PC-9 (cell line): ENCODE measurements at regions not wholly inside any gene's neighbourhood (a gene's known extent, or its start where the extent isn't known, plus 50 kb on each side); places are given as distances from the start of the nearest gene placed in this dataset.

Experiments used
- BruUV-seq: library from RNA; stranded (reverse); fragments of 400-500 nt; replicated peaks from 2 replicates; lab custom pipeline; 2021; lab: Mats Ljungman, UMichigan
- CTCF ChIA-PET: fragments of 300-600 bp; sonication (Branson Sonifier 250); formaldehyde crosslinking; loops from one replicate; lab custom pipeline; 2022; ENCODE audit warnings: antibody characterized with exemption; lab: Charles Lee
- POLR2A ChIA-PET: fragments of 300-600 bp; sonication (Branson Sonifier 250); formaldehyde crosslinking; loops from one replicate; lab custom pipeline; 2022; ENCODE audit warnings: antibody characterized with exemption; ENCODE audit not compliant: unreplicated experiment; lab: Charles Lee
- DNase-seq, 2 experiments: peaks; one replicate each; pipeline versions ENCODE4 v3.0.0 to v3.0.0-alpha.2; 2015 to 2022; ENCODE audit warnings: mixed read lengths in 1 of 2
- H2AFZ ChIP-seq: fragments of 200-600 bp; sonication (generic); 2 replicates; pipeline ENCODE4 v1.8.1; 2017; ENCODE audit warnings: antibody characterized with exemption
- H3F3A ChIP-seq: fragments of 200-600 bp; sonication (generic); 2 replicates; pipeline ENCODE4 v1.8.1; 2017; ENCODE audit warnings: antibody characterized with exemption, mild to moderate bottlenecking, low read depth; ENCODE audit not compliant: insufficient read depth
- H3K27ac ChIP-seq: fragments of 200-600 bp; sonication (generic); 2 replicates; pipeline ENCODE4 v1.6.1; 2016; ENCODE audit warnings: mixed run types
- H3K27me3 ChIP-seq: fragments of 200-600 bp; sonication (generic); 2 replicates; pipeline ENCODE4 v1.6.1; 2016; ENCODE audit warnings: low read depth, mixed run types; ENCODE audit not compliant: insufficient read depth
- H3K36me3 ChIP-seq: fragments of 200-600 bp; sonication (generic); 2 replicates; pipeline ENCODE4 v1.6.1; 2016; ENCODE audit warnings: low read depth, mixed run types
- H3K4me1 ChIP-seq: fragments of 200-600 bp; sonication (generic); replicated peaks from 2 replicates; pipeline ENCODE4 v1.6.1; 2016; ENCODE audit warnings: mixed run types; ENCODE audit not compliant: insufficient read depth
- H3K4me2 ChIP-seq: fragments of 200-600 bp; sonication (generic); 2 replicates; pipeline ENCODE4 v1.6.1; 2017; ENCODE audit warnings: mixed run types
- H3K4me3 ChIP-seq: fragments of 200-600 bp; sonication (generic); 2 replicates; pipeline ENCODE4 v1.6.1; 2016; ENCODE audit warnings: mixed run types
- H3K79me2 ChIP-seq: fragments of 200-600 bp; sonication (generic); 2 replicates; pipeline ENCODE4 v1.6.1; 2017; ENCODE audit warnings: low read depth, mixed run types
- H3K9me2 ChIP-seq: fragments of 200-600 bp; sonication (generic); 2 replicates; pipeline ENCODE4 v1.8.1; 2017; ENCODE audit warnings: mild to moderate bottlenecking; ENCODE audit not compliant: insufficient read depth
- H3K9me3 ChIP-seq: fragments of 200-600 bp; sonication (generic); 2 replicates; pipeline ENCODE4 v1.8.1; 2016; ENCODE audit warnings: low read depth; ENCODE audit not compliant: insufficient read depth
- H4K20me1 ChIP-seq: fragments of 200-600 bp; sonication (generic); 2 replicates; pipeline ENCODE4 v1.8.1; 2017; ENCODE audit not compliant: insufficient read depth
- EZH2 ChIP-seq: fragments of 200-600 bp; sonication (generic); IDR thresholded peaks from 2 replicates; pipeline ENCODE4 v1.8.0; 2017; ENCODE audit warnings: antibody characterized with exemption, low read depth
- intact Hi-C: fragments of 100-400 bp; cut with micrococcal nuclease; formaldehyde crosslinking; loops from one replicate; pipeline ENCODE4 v1.10.0; 2022; ENCODE audit not compliant: unreplicated experiment
- TF ChIP-seq, protein P1 (sequence below): fragments of 200-600 bp; sonication (generic); conservative IDR thresholded peaks from 2 replicates; pipeline ENCODE4 v1.6.1; 2017; ENCODE audit warnings: mixed run types, antibody characterized with exemption, mild to moderate bottlenecking, moderate library complexity

DNA sequence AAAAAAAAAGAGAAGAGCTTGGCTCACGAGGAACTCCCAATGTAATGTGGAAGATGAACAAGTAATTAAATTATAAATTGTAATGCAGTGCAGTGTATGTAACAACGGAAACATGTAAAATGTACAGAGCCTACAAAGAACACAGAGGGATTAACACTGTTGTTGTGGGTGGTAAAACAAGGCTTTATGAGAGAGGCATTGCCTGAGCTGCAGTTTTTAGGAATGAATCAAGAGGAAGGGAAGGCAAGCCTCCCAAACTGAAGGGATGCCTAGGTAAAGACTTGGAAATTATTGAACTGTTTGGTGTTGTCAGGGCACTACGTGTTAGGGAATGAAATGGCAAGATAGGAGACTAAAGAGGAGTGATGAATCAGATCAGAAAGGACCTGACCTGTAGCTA lies 213.7 kb downstream of the HTR7 start:
- TF ChIP-seq EZH2: no peak
- TF ChIP-seq, protein P1, sequence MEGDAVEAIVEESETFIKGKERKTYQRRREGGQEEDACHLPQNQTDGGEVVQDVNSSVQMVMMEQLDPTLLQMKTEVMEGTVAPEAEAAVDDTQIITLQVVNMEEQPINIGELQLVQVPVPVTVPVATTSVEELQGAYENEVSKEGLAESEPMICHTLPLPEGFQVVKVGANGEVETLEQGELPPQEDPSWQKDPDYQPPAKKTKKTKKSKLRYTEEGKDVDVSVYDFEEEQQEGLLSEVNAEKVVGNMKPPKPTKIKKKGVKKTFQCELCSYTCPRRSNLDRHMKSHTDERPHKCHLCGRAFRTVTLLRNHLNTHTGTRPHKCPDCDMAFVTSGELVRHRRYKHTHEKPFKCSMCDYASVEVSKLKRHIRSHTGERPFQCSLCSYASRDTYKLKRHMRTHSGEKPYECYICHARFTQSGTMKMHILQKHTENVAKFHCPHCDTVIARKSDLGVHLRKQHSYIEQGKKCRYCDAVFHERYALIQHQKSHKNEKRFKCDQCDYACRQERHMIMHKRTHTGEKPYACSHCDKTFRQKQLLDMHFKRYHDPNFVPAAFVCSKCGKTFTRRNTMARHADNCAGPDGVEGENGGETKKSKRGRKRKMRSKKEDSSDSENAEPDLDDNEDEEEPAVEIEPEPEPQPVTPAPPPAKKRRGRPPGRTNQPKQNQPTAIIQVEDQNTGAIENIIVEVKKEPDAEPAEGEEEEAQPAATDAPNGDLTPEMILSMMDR: no peak
- ChIA-PET CTCF (no interaction called here), POLR2A (interaction anchor here (0.6 kb wide), 1 partner anchor 107 kb away, joined by 6 read pairs; no protein-coding TSS in a partner anchor)
- DNase-seq: no peak
- Histone ChIP-seq H3K4me2 (no peak overlapping the region), H3K36me3 (no peaks in the 10 kb centered on the region), H3K27ac (no peak overlapping the region), H3K4me3 (no peak overlapping the region), H3K4me1 (no peaks in the 10 kb centered on the region), H3K9me2 (no peaks in the 10 kb centered on the region; the same call in 1 of the 2 replicates), H2AFZ (no peak overlapping the region), H3K79me2 (no peaks in the 10 kb centered on the region), H4K20me1 (no peaks in the 10 kb centered on the region), H3F3A (no peaks in the 10 kb centered on the region), H3K27me3 (no peaks in the 10 kb centered on the region), H3K9me3 (no peaks in the 10 kb centered on the region)
- intact Hi-C loops: no loop called here
- no TSS peak for BruUV-seq

DNA sequence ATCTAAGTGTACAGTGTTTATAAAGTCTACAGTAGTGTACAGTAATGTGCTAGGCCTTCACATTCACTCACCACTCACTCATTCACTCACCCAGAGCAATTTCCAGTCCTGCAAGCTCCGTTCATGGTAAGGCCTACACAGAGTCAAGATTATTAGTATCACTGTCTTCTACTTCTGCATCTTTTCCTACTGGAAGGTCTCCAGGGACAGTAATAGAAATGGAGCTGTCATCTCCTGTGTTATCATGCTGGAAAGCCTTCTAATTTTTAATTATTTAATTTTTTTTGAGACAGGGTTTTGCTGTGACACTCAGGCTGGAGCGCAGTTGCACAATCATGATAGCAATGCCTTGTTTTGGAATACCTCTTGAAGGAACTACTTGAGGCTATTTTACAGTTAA lies 207.0 kb downstream of the HTR7 start:
- Histone ChIP-seq H3K27me3 (no peaks in the 10 kb centered on the region), H3K36me3 (no peaks in the 10 kb centered on the region), H3K4me2 (no peak overlapping the region), H4K20me1 (no peaks in the 10 kb centered on the region), H3K9me3 (no peaks in the 10 kb centered on the region), H3K27ac (no peak overlapping the region), H3K4me1 (no peaks in the 10 kb centered on the region), H3K79me2 (no peaks in the 10 kb centered on the region), H3K9me2 (no peaks in the 10 kb centered on the region), H2AFZ (no peak overlapping the region), H3K4me3 (no peak overlapping the region), H3F3A (no peaks in the 10 kb centered on the region)
- POLR2A ChIA-PET: interaction anchor here (0.7 kb wide), 2 partner anchors 33 to 1621 kb away, joined by 3 to 6 read pairs; no protein-coding TSS in a partner anchor
- intact Hi-C loops: no loop called here
- DNase-seq: no peak
- no peak for TF ChIP-seq EZH2
- TF ChIP-seq, protein P1: no peak
- no TSS peak for BruUV-seq
- CTCF ChIA-PET: no interaction called here

DNA sequence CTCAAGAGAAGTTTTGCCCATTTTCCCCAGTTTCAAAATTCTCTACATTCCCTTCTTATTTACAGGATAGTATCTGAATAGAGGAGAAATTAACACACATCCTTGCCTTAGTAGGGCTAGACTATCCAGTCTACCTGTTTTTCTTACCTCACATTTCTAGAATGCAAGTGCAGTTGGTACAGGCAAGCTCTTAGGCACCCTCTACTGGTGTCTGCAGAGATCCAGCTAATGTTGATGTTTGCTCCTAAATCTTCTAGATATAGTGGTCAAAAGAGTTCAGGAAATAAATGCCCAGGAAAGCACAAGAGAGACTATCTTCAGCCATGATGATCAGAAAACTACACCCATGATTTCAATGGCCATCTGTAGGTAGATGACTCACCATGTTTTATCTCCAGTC lies 205.3 kb downstream of the HTR7 start:
- Histone ChIP-seq H2AFZ (no peak overlapping the region), H4K20me1 (no peaks in the 10 kb centered on the region), H3K27me3 (no peaks in the 10 kb centered on the region), H3K4me1 (no peaks in the 10 kb centered on the region), H3K9me2 (no peaks in the 10 kb centered on the region), H3K79me2 (no peaks in the 10 kb centered on the region), H3K4me3 (no peak overlapping the region), H3K27ac (no peak overlapping the region), H3K9me3 (no peaks in the 10 kb centered on the region), H3K4me2 (no peak overlapping the region), H3F3A (no peaks in the 10 kb centered on the region), H3K36me3 (no peaks in the 10 kb centered on the region)
- POLR2A ChIA-PET: no interaction called here
- CTCF ChIA-PET: interaction anchor here (0.7 kb wide), 1 partner anchor 127 kb away, joined by 4 read pairs; no protein-coding TSS in a partner anchor
- no TSS peak for BruUV-seq
- no peak for TF ChIP-seq EZH2
- TF ChIP-seq, protein P1: peak; percentile 44; the same call in 1 of the 2 replicates
- intact Hi-C loops: loop anchor here (2.0 kb wide), 1 partner anchor 860 kb away; no protein-coding TSS in a partner anchor
- peak in 1 of 2 experiments; percentile 10 for DNase-seq
